H1 (cell line): ENCODE measurements at regions not wholly inside any gene's neighbourhood (a gene's known extent, or its start where the extent isn't known, plus 50 kb on each side); places are given as distances from the start of the nearest gene placed in this dataset.

Source experiments
- CTCF ChIA-PET: fragments of 300-600 bp; sonication (Branson Sonifier 250); formaldehyde crosslinking; loops from one replicate; lab custom pipeline; 2021; ENCODE audit not compliant: partially characterized antibody; lab: Charles Lee
- POLR2A ChIA-PET: fragments of 300-600 bp; sonication (Branson Sonifier 250); formaldehyde crosslinking; loops from one replicate; lab custom pipeline; 2021; ENCODE audit warnings: inconsistent platforms; ENCODE audit not compliant: partially characterized antibody; lab: Charles Lee
- DNase-seq, 2 experiments: peaks; one replicate each; pipeline versions ENCODE4 v3.0.0 to v3.0.0-alpha.2; 2010 to 2022; ENCODE audit warnings: low spot score in 2 of 2, low read depth in 1 of 2, mixed read lengths in 1 of 2
- FAIRE-seq: peaks from 2 replicates; lab custom pipeline; 2011; peaks lifted over from hg19 to GRCh38; lab: Jason Lieb, UNC
- H2AFZ ChIP-seq: 2 replicates; pipeline ENCODE4 v1.8.1; 2012; ENCODE audit warnings: low read length, inconsistent platforms
- H2AK5ac ChIP-seq: 2 replicates; pipeline ENCODE4 v1.6.1; 2013; ENCODE audit warnings: low read depth, low read length
- H2BK120ac ChIP-seq: replicated peaks from 2 replicates; pipeline ENCODE3; 2013; ENCODE audit warnings: low read depth, low read length, inconsistent platforms
- H2BK12ac ChIP-seq: 2 replicates; pipeline ENCODE4 v1.6.1; 2013; ENCODE audit warnings: low read depth, low read length
- H2BK15ac ChIP-seq: 2 replicates; pipeline ENCODE4 v1.6.1; 2013; ENCODE audit warnings: low read length
- H2BK20ac ChIP-seq: 2 replicates; pipeline ENCODE4 v1.6.1; 2013; ENCODE audit warnings: low read length
- H2BK5ac ChIP-seq: 2 replicates; pipeline ENCODE4 v1.6.1; 2013; ENCODE audit warnings: low read depth, low read length
- H3K14ac ChIP-seq: 2 replicates; pipeline ENCODE4 v1.6.1; 2013; ENCODE audit warnings: inconsistent platforms; ENCODE audit not compliant: insufficient read length
- H3K18ac ChIP-seq: 2 replicates; pipeline ENCODE4 v1.6.1; 2013; ENCODE audit warnings: low read length; ENCODE audit errors: extremely low read depth
- H3K23ac ChIP-seq: 2 replicates; pipeline ENCODE4 v1.6.1; 2013; ENCODE audit warnings: inconsistent platforms; ENCODE audit not compliant: insufficient read length
- H3K23me2 ChIP-seq: 2 replicates; pipeline ENCODE4 v1.6.1; 2013; ENCODE audit warnings: low read depth, low read length
- H3K27ac ChIP-seq: 2 replicates; pipeline ENCODE4 v1.6.1; 2011; ENCODE audit warnings: low read depth, low read length, inconsistent platforms
- H3K27me3 ChIP-seq, 4 experiments: replicated peaks in 1 of 4; 1 replicate in 1 of 4; 2 replicates in 3 of 4; pipeline versions ENCODE4 v1.6.1 to v1.8.1; 2011 to 2013; ENCODE audit warnings: low read length in 3 of 4, mild to moderate bottlenecking in 3 of 4, inconsistent platforms in 2 of 4, mixed read lengths in 2 of 4, moderate library complexity in 1 of 4; ENCODE audit not compliant: control insufficient read depth in 3 of 4, insufficient read depth in 3 of 4; ENCODE audit errors: extremely low read depth in 1 of 4
- H3K36me3 ChIP-seq, 4 experiments: 2 replicates each; pipeline versions ENCODE4 v1.6.1 to v1.8.1; 2011 to 2013; ENCODE audit warnings: mild to moderate bottlenecking in 4 of 4, low read length in 3 of 4, moderate library complexity in 2 of 4, control low read depth in 1 of 4, inconsistent platforms in 1 of 4; ENCODE audit not compliant: insufficient read depth in 4 of 4, control insufficient read depth in 2 of 4
- H3K4ac ChIP-seq: replicated peaks from 2 replicates; pipeline ENCODE3; 2013; ENCODE audit warnings: low read length, low read depth, mixed read lengths, inconsistent platforms; ENCODE audit not compliant: insufficient read length
- H3K4me1 ChIP-seq, 4 experiments: replicated peaks in 1 of 4; 1 replicate in 1 of 4; 2 replicates in 3 of 4; pipeline versions ENCODE4 v1.6.1 to v1.8.1; 2011 to 2013; ENCODE audit warnings: low read length in 3 of 4, inconsistent platforms in 2 of 4, mixed read lengths in 1 of 4; ENCODE audit not compliant: insufficient read depth in 4 of 4, control insufficient read depth in 3 of 4
- H3K4me2 ChIP-seq, 2 experiments: 2 replicates each; pipeline versions ENCODE4 v1.6.1 to v1.8.1; 2011 to 2013; ENCODE audit warnings: low read depth in 2 of 2, low read length in 2 of 2, control low read depth in 1 of 2, inconsistent platforms in 1 of 2, mild to moderate bottlenecking in 1 of 2; ENCODE audit not compliant: insufficient read depth in 1 of 2
- H3K4me3 ChIP-seq, 4 experiments: fragments of 200-600, 300-600 bp in 1 of 4; sonication (generic), shearing (Covaris generic), sonication (Bioruptor Twin) in 1 of 4; 2 replicates each; pipeline versions ENCODE4 v1.5.1 to v1.8.1; 2011 to 2016; ENCODE audit warnings: low read length in 4 of 4, low read depth in 3 of 4, control low read depth in 2 of 4, inconsistent platforms in 2 of 4, mild to moderate bottlenecking in 2 of 4, mixed read lengths in 1 of 4, moderate library complexity in 1 of 4; ENCODE audit not compliant: insufficient read depth in 2 of 4; ENCODE audit errors: extremely low read depth in 1 of 4
- H3K56ac ChIP-seq: replicated peaks from 2 replicates; pipeline ENCODE3; 2013; ENCODE audit warnings: low read depth, mild to moderate bottlenecking, mixed read lengths, low read length, inconsistent platforms; ENCODE audit not compliant: insufficient read length
- H3K79me1 ChIP-seq: 2 replicates; pipeline ENCODE4 v1.6.1; 2013; ENCODE audit warnings: low read depth, low read length, control low read depth
- H3K79me2 ChIP-seq, 2 experiments: 2 replicates each; pipeline versions ENCODE4 v1.6.1 to v1.8.1; 2012 to 2013; ENCODE audit warnings: low read length in 2 of 2, mild to moderate bottlenecking in 2 of 2, inconsistent platforms in 1 of 2; ENCODE audit not compliant: insufficient read depth in 2 of 2, control insufficient read depth in 1 of 2
- H3K9ac ChIP-seq, 4 experiments: replicated peaks in 1 of 4; 1 replicate in 1 of 4; 2 replicates in 3 of 4; pipeline versions ENCODE4 v1.6.1 to v1.8.1; 2011 to 2013; ENCODE audit warnings: low read depth in 3 of 4, low read length in 3 of 4, control low read depth in 2 of 4, mild to moderate bottlenecking in 2 of 4, moderate library complexity in 2 of 4, inconsistent platforms in 1 of 4; ENCODE audit errors: extremely low read depth in 1 of 4
- H3K9me3 ChIP-seq, 2 experiments: 2 replicates each; pipeline versions ENCODE4 v1.6.1 to v1.8.1; 2012 to 2013; ENCODE audit warnings: mild to moderate bottlenecking in 2 of 2, moderate library complexity in 2 of 2, control low read depth in 1 of 2, inconsistent platforms in 1 of 2, low read depth in 1 of 2, low read length in 1 of 2, mixed read lengths in 1 of 2; ENCODE audit not compliant: insufficient read depth in 2 of 2
- H4K20me1 ChIP-seq, 2 experiments: replicated peaks in 1 of 2; 2 replicates each; pipeline versions ENCODE3 to v1.8.1; 2011 to 2013; ENCODE audit warnings: inconsistent platforms in 2 of 2, low read length in 2 of 2, mild to moderate bottlenecking in 1 of 2; ENCODE audit not compliant: insufficient read depth in 2 of 2, control insufficient read depth in 1 of 2
- H4K5ac ChIP-seq: 2 replicates; pipeline ENCODE4 v1.6.1; 2013; ENCODE audit warnings: low read length, low read depth, mixed read lengths, inconsistent platforms; ENCODE audit not compliant: insufficient read length
- H4K8ac ChIP-seq: 2 replicates; pipeline ENCODE4 v1.8.0; 2013; ENCODE audit warnings: mild to moderate bottlenecking, moderate library complexity, low read length, inconsistent platforms; ENCODE audit not compliant: insufficient read depth; ENCODE audit errors: extremely low read depth
- H4K91ac ChIP-seq: replicated peaks from 2 replicates; pipeline ENCODE3; 2013; ENCODE audit warnings: low read length, mixed read lengths, inconsistent platforms; ENCODE audit not compliant: insufficient read length
- BACH1 ChIP-seq: IDR thresholded peaks from 2 replicates; pipeline ENCODE4 v1.6.1; 2012; ENCODE audit warnings: low read length, improper control_type of control experiment
- BCL11A ChIP-seq, 2 experiments: IDR thresholded peaks; one replicate each; pipeline ENCODE4 v1.6.1; 2011; ENCODE audit warnings: low read depth in 2 of 2, low read length in 2 of 2, mild to moderate bottlenecking in 2 of 2
- CBX5 ChIP-seq: fragments of 300-800, 300-1000 bp; sonication (generic); IDR thresholded peaks from 2 replicates; pipeline ENCODE4 v1.7.1; 2016; ENCODE audit warnings: antibody characterized with exemption, low read length, low read depth
- CREB1 ChIP-seq: IDR thresholded peaks from 2 replicates; pipeline ENCODE4 v1.6.1; 2012; ENCODE audit warnings: inconsistent platforms
- FOSL1 ChIP-seq: IDR thresholded peaks from 2 replicates; pipeline ENCODE4 v1.6.1; 2011; ENCODE audit warnings: mild to moderate bottlenecking, low read depth, low read length, moderate library complexity; ENCODE audit not compliant: insufficient read depth
- KDM1A ChIP-seq: fragments of 200-600, 300-600 bp; sonication (generic); IDR thresholded peaks from 2 replicates; pipeline ENCODE4 v1.7.1; 2016; ENCODE audit warnings: mild to moderate bottlenecking, low read length, borderline replicate concordance
- PHF8 ChIP-seq: fragments of 200-600 bp; sonication (generic); conservative IDR thresholded peaks from 2 replicates; pipeline ENCODE4 v1.7.1; 2012; ENCODE audit warnings: low read depth, mild to moderate bottlenecking, inconsistent platforms, low read length, moderate library complexity
- POLR2A ChIP-seq, 2 experiments: IDR thresholded peaks; 1 replicate in 1 of 2; 2 replicates in 1 of 2; pipeline ENCODE4 v1.6.1; 2011; ENCODE audit warnings: low read depth in 2 of 2, low read length in 2 of 2, mild to moderate bottlenecking in 2 of 2; ENCODE audit errors: control extremely low read depth in 1 of 2
- SAP30 ChIP-seq: fragments of 300-600 bp; sonication (generic); IDR thresholded peaks from 2 replicates; pipeline ENCODE4 v1.7.1; 2012; ENCODE audit warnings: low read length, moderate library complexity, mild to moderate bottlenecking, inconsistent platforms; ENCODE audit not compliant: insufficient read depth, insufficient replicate concordance
- SIX5 ChIP-seq: IDR thresholded peaks from 2 replicates; pipeline ENCODE4 v1.6.1; 2011; ENCODE audit warnings: mild to moderate bottlenecking, low read depth, low read length
- SP1 ChIP-seq: IDR thresholded peaks from 2 replicates; pipeline ENCODE4 v1.6.1; 2011; ENCODE audit warnings: low read depth, low read length
- SUZ12 ChIP-seq: fragments of 200-600 bp; sonication (generic); IDR thresholded peaks from 2 replicates; pipeline ENCODE4 v1.6.1; 2012; ENCODE audit warnings: mild to moderate bottlenecking, inconsistent platforms, low read length, moderate library complexity, mixed read lengths
- ZNF274 ChIP-seq: IDR thresholded peaks from 2 replicates; pipeline ENCODE4 v1.7.0; 2012; ENCODE audit warnings: low read length, borderline replicate concordance; ENCODE audit errors: extremely low read depth
- WGBS, 2 experiments: shearing (Covaris generic) in 1 of 2; methylation state at CpG; one replicate each; pipeline versions ENCODE4 v1.1.6 to v1.1.7; 2013 to 2015; ENCODE audit warnings: low lambda C conversion rate in 2 of 2, mixed read lengths in 2 of 2, inconsistent platforms in 1 of 2, low coverage in 1 of 2, missing lambda C conversion rate in 1 of 2; ENCODE audit not compliant: insufficient replicate concordance in 2 of 2, insufficient coverage in 1 of 2, insufficient read length in 1 of 2; ENCODE audit errors: extremely low coverage in 1 of 2, missing lambda C conversion rate in 1 of 2; 5-methylcytosine and 5-hydroxymethylcytosine counted together
- TF ChIP-seq, protein P1 (sequence below): IDR thresholded peaks from 2 replicates; pipeline ENCODE4 v1.6.1; 2011; ENCODE audit warnings: low read depth, mild to moderate bottlenecking, low read length; ENCODE audit not compliant: insufficient read depth
- TF ChIP-seq, protein P2 (sequence below): IDR thresholded peaks from 2 replicates; pipeline ENCODE4 v1.6.1; 2012; ENCODE audit warnings: inconsistent platforms

GRCh38 chr6:48701572-48701971 is 590.6 kb upstream of the PTCHD4 start:
- DNase-seq: no peak
- no peak overlapping the region for H3K14ac ChIP-seq
- TF ChIP-seq SAP30 (no peak), KDM1A (no peak), PHF8 (no peak), BACH1 (no peak), SIX5 (no peak), SP1 (no peak), POLR2A (IDR thresholded peaks at IDR 0.05; ENCODE audit: control extremely low read depth in 1 of 2, low read depth in 2 of 2, low read length in 2 of 2) (no peak), CREB1 (no peak), SUZ12 (no peak), FOSL1 (no peak), ZNF274 (no peak), BCL11A (IDR thresholded peaks at IDR 0.05; ENCODE audit: low read depth in 2 of 2, low read length in 2 of 2) (no peak), CBX5 (no peak)
- TF ChIP-seq, protein P1, sequence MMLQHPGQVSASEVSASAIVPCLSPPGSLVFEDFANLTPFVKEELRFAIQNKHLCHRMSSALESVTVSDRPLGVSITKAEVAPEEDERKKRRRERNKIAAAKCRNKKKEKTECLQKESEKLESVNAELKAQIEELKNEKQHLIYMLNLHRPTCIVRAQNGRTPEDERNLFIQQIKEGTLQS: no peak
- TF ChIP-seq, protein P2, sequence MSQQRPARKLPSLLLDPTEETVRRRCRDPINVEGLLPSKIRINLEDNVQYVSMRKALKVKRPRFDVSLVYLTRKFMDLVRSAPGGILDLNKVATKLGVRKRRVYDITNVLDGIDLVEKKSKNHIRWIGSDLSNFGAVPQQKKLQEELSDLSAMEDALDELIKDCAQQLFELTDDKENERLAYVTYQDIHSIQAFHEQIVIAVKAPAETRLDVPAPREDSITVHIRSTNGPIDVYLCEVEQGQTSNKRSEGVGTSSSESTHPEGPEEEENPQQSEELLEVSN: no peak

More at GRCh38 chr6:48701572-48701971, 590.6 kb upstream of the PTCHD4 start:
- Histone ChIP-seq H2BK5ac (no peak overlapping the region), H3K4me3 (no peak overlapping the region), H3K18ac (no peak overlapping the region), H3K56ac (no peak overlapping the region), H4K91ac (no peak overlapping the region), H4K5ac (no peak overlapping the region), H3K9me3 (no peaks in the 10 kb centered on the region), H2BK15ac (no peak overlapping the region), H4K8ac (peak overlapping the region; percentile 11; the same call in 1 of the 2 replicates), H3K4me1 (no peaks in the 10 kb centered on the region), H2AFZ (peak overlapping the region; percentile 67; the same call in 1 of the 2 replicates), H3K23me2 (no peaks in the 10 kb centered on the region), H4K20me1 (no peaks in the 10 kb centered on the region), H3K23ac (no peak overlapping the region), H3K4ac (no peak overlapping the region), H2BK20ac (no peak overlapping the region), H2AK5ac (no peak overlapping the region), H3K9ac (no peak overlapping the region), H2BK12ac (no peak overlapping the region), H2BK120ac (no peak overlapping the region), H3K27me3 (no peaks in the 10 kb centered on the region), H3K4me2 (no peak overlapping the region), H3K79me2 (no peaks in the 10 kb centered on the region), H3K79me1 (no peaks in the 10 kb centered on the region), H3K27ac (no peak overlapping the region), H3K36me3 (no peaks in the 10 kb centered on the region)
- POLR2A ChIA-PET: no interaction called here
- CTCF ChIA-PET: no interaction called here
- FAIRE-seq: no peak
- WGBS, 2 experiments: 94% methylated on average over 15 of the region's 15 CpGs; no CpG with 5 or more reads in 1 of the 2 experiments
